GM18508 (cell line): ENCODE measurements at regions not wholly inside any gene's neighbourhood (a gene's known extent, or its start where the extent isn't known, plus 50 kb on each side); places are given as distances from the start of the nearest gene placed in this dataset.

Experiments used
- ATAC-seq: cut with Tn5 transposase; IDR thresholded peaks from one replicate; pipeline ENCODE4 v1.9.1; 2021; ENCODE audit warnings: moderate number of reproducible peaks; ENCODE audit not compliant: insufficient read depth, unreplicated experiment

GRCh38 chr15:35755237-35755802, 209.4 kb upstream of the DPH6 start:
- ATAC-seq = no peak

GRCh38 chr15:35756623-35757022, 210.7 kb upstream of the DPH6 start:
- no peak for ATAC-seq

GRCh38 chr15:35757361-35757760, 211.4 kb upstream of the DPH6 start:
- no peak for ATAC-seq

DNA sequence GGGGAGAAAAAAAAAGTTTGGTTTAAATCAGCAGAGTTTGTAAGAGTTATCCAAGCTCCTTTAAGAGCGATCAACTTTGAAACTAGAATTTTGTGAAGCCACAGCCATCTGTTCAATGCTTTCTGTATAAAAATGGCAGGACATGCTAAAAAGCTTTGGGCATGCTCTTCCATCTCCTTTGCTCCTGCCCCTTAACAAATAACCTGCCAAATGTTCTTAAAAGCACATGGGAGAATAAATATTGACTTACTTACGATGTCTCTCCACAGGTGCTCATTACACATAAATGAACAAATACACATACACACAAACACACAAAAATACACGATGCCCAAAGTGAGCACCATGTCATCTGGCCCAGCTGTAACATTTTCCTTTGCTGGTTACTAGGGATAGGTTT, 211.8 kb upstream of the DPH6 start:
- ATAC-seq = no peak

GRCh38 chr15:35764661-35765519, 218.9 kb upstream of the DPH6 start:
- ATAC-seq = no peak

- no peak for ATAC-seq
Measured at GRCh38 chr15:35768949-35769348, 223.0 kb upstream of the DPH6 start.

DNA sequence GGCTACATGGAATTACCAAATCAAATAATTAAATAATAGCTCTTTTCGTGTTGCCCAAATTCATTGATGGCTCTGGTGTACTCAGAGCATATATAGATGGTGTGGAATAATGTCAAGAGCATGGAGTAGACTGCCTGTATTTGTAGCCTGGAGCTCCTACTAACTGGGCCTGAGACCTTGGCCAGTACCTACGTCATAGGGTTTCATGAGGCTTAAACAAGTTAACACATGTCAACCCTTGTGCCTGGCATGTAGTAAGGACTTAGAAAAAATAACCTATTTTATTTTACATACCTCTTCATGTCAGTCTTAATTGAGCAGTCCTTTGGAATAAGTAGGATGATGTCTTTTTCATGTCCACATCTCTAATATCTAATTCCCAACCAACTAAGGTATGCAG, 223.7 kb upstream of the DPH6 start:
- no peak for ATAC-seq

GRCh38 chr15:35771746-35772442, 225.9 kb upstream of the DPH6 start:
- no peak for ATAC-seq

- ATAC-seq = no peak
Measured at GRCh38 chr15:35774653-35775052, 228.7 kb upstream of the DPH6 start.

DNA sequence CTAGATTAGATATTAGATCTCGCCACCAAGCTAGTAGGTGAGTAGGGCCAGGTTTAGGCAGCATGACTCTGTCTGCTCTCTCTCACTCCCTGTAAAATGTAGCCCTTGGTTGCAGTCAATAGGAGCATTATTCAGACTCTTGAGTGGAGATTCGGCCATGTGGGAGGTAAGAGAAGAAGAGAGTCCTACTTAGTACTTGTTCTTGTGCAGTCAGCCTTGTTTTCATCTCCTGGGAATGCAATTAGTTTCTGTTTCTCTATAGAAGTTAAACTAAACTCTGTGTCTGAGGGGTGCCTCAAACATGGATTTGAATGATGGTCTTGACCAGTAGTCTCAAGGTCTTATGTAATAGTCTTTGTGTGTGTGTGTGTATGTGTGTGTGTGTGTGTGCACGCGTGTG, 229.5 kb upstream of the DPH6 start:
- no peak for ATAC-seq

GRCh38 chr15:35777061-35777460, 231.1 kb upstream of the DPH6 start:
- no peak for ATAC-seq

- no peak for ATAC-seq
Measured at GRCh38 chr15:35783203-35783602, 237.2 kb upstream of the DPH6 start.

DNA sequence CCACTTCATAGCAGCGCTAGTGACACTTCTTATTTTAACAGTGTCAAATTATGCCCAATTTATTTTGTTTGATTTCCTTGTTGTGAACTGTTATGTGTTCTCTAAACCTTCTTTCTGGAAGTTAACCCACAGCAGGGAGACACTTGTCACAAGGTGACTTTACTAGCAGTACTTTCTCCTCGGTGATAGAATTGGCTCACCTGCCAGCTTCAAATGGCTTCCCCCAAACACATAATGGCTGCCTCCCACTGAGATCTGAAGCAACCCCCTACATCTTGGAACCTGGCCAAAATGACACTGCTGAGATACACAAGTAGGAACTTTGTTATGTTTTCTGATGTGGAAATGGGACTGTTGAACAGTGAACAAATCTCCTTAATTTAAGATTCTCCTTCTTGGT, 238.8 kb upstream of the DPH6 start:
- no peak for ATAC-seq

DNA sequence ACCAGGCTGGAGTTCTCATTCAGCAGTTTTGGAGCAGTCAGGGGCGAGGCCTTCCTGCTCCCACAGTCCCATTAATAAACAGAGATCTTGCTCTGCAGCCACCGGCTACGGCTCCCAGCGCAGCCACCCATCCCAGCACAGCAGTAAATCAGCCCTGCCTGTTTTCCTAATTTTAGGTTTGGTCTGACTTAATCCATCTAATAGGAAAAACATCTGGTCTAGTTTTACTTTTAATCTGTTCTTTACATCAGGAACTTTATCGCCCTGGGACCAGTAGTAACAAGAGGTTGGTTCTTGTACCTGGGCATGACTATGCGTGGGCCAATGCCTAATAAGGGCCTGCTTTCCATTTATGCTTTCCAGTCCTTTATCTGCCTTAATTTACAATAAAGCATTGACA, 264.0 kb upstream of the DPH6 start:
- no peak for ATAC-seq

DNA sequence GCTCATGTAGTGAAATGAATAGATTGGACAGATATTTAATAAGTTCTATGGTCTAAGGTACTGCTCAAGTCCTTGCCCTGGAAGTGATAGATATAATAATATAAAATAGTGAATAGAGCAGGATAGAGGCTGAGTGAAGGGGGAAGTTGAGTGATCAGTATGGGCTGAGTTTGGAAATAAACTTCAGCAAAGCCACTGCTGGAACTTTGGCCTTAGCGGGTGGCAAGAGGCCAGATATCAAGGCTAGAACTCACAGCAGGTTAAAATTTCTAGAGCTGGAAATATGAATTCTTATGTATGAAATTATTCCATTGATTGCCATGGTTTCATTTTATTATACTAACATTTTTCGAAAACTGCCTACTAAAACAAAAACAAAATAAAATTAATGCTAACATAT, 267.6 kb upstream of the DPH6 start:
- no peak for ATAC-seq

DNA sequence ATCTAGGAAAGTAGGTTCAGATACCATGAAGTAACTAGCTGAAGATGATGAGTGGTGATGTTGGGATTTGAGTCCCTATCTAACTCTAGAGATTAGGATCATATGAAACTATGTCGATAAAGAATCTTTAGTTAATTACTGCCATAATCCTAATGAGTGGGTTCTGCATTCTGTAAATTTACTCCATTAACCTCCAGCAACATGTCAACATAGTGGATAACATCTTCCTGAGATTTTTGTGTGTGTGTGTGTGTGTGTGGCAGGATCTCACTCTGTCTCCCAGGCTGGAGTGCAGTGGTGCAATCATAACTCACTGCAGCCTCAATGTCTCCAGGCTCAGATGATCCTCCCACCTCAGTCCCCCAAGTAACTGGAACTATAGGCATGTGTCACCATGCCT, 272.9 kb upstream of the DPH6 start:
- no peak for ATAC-seq

DNA sequence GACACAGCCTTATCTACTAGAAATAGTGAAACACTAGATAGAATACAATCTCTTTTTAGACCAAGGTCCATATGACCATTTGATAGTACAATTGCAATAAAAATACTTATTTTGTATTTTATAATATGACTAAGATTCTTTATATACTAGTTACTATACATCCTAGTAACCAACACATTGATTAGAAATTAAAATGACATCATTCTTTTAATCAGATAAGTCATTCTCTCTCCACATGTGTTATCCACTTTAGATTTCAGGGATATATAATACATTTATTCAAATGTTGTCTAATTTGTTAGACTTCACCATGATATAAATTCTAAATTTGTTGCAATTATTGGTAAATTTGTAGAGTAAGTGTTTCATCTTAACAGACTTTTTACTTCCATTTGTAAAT, 276.2 kb upstream of the DPH6 start:
- no peak for ATAC-seq

DNA sequence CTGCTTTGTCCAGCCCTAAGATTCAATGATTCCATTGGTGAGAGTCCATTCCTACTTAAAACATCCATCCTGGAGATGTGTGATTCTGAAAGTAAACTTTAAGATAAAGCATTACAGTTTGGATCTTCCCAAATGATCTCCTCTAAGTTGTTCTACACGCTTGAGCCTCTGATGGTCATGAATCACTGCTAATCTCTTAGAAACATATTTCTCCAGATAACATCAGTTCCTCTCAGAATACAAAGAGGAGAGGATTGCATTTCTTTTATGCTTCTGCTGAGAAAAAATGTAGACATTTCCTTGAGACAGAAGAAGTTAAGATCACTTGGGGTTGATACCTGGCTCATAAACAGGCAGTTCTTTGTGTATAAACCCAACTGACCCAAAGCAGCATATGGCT, 281.2 kb upstream of the DPH6 start:
- no peak for ATAC-seq

- no peak for ATAC-seq
Measured at GRCh38 chr15:35827911-35828310, 281.9 kb upstream of the DPH6 start.

GRCh38 chr15:35833581-35833980, 287.6 kb upstream of the DPH6 start:
- ATAC-seq = no peak

DNA sequence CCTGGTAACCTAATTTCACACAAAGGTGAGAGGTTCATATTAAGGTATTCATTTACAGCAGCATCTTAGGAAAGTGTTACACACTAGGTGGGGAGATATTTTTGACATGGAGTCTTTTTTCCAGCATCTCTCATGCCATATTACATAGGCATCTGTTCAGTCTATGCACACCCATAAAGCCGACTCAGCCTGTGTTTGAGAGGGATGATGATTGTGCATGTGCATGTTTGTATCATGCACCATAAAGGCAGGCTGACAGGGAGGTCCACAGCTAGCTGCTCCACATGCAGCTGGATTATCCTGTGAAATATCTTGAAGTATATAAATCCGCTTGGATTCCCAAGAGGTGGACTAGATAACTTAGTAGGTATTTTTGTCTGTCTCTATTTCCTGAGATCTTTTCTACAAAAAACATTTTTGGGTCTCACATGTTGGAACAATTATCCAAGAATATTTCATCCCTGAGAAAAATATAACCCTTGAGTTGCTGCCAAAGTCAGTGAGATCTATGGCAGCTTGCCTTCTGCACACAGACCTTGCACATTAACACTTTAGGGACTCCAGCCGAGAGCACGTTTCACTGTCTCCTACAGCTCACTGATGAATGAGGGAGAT, 288.4 kb upstream of the DPH6 start:
- no peak for ATAC-seq
